ENCODE measurements at regions not wholly inside any gene's neighbourhood (a gene's known extent, or its start where the extent isn't known, plus 50 kb on each side); places are given as distances from the start of the nearest gene placed in this dataset.

- FAIRE-seq (no peak), DNase-seq (ENCODE audit: low spot score) (no peak), ATAC-seq (no peak)
- in situ Hi-C loops (cut with HindIII; ENCODE audit: extremely low pct_ligation_motif_present, low pct_unique_long_range_greater_than_20kb): no loop called here
- ChIA-PET POLR2A (no interaction called here), CTCF (ENCODE audit: low intra/inter-chr PET ratio, low total read pairs) (no interaction called here)
- no TSS peak for BruUV-seq (replicated peaks)
- no peak overlapping the region for H3K4me2 ChIP-seq (ENCODE audit: low read depth, low read length)
- intact Hi-C loops (cut with micrococcal nuclease; ENCODE audit: unreplicated experiment): no loop called here
- 42% methylated on average over 7 of the region's 7 CpGs for WGBS (ENCODE audit: low lambda C conversion rate)
- H3K9ac ChIP-seq (ENCODE audit: insufficient read depth, low read depth, low read length): no peak overlapping the region
- no peaks in the 10 kb centered on the region for H3K27me3 ChIP-seq (ENCODE audit: control insufficient read depth in 1 of 2, insufficient read depth in 2 of 2, low read length in 2 of 2)
- H4K20me1 ChIP-seq (ENCODE audit: insufficient read depth, low read length): no peaks in the 10 kb centered on the region
- H3K79me2 ChIP-seq (ENCODE audit: insufficient read depth, low read length): no peaks in the 10 kb centered on the region
- TF ChIP-seq NCOR1 (IDR thresholded peaks at IDR 0.05; ENCODE audit: borderline replicate concordance, low read length): no peak
- no peak for TF ChIP-seq GMEB2 (CRISPR knock-in tag; IDR thresholded peaks at IDR 0.05; ENCODE audit: low read depth)
- TF ChIP-seq PBX3 (CRISPR knock-in tag; IDR thresholded peaks at IDR 0.05; ENCODE audit: borderline replicate concordance): no peak
- no peak for TF ChIP-seq NBN (conservative IDR thresholded peaks at IDR 0.05)
- no peak for TF ChIP-seq ZNF367 (CRISPR knock-in tag; IDR thresholded peaks at IDR 0.05; ENCODE audit: borderline replicate concordance)
- TF ChIP-seq SRF (IDR thresholded peaks at IDR 0.05; ENCODE audit: low read depth, low read length): no peak
- TF ChIP-seq PBX2 (CRISPR knock-in tag; IDR thresholded peaks at IDR 0.05): no peak
- TF ChIP-seq ZNF616 (CRISPR knock-in tag; IDR thresholded peaks at IDR 0.05; ENCODE audit: low read depth): no peak
- no peak for TF ChIP-seq MYPOP (CRISPR knock-in tag; IDR thresholded peaks at IDR 0.05)
- TF ChIP-seq ZNF576 (CRISPR knock-in tag; IDR thresholded peaks at IDR 0.05): no peak
- TF ChIP-seq ZBTB34 (CRISPR knock-in tag; IDR thresholded peaks at IDR 0.05): no peak
- TF ChIP-seq TP53 (CRISPR knock-in tag; conservative IDR thresholded peaks at IDR 0.05): no peak
- H3K9me3 ChIP-seq (ENCODE audit: low read length): peaks cover 22% of the 10 kb centered on the region
- H2AFZ ChIP-seq (ENCODE audit: low read length): no peak overlapping the region
- H3K4me1 ChIP-seq (ENCODE audit: insufficient read depth, low read length): no peaks in the 10 kb centered on the region
- no peak overlapping the region for H3K27ac ChIP-seq (ENCODE audit: extremely low read length, insufficient read depth, low read length)
- no peak overlapping the region for H3K4me3 ChIP-seq (replicated peaks in 1 of 3; ENCODE audit: insufficient read depth in 1 of 3, low read depth in 2 of 3, low read length in 3 of 3)
- no peaks in the 10 kb centered on the region for H3K36me3 ChIP-seq (replicated peaks in 1 of 2; ENCODE audit: control insufficient read depth in 1 of 2, insufficient read depth in 2 of 2, low read length in 2 of 2)
Observed at GRCh38 chr13:86839221-86839620, 832.0 kb upstream of the SLITRK5 start.

Measured in HepG2 (cell line).